ENCODE measurements at regions not wholly inside any gene's neighbourhood (a gene's known extent, or its start where the extent isn't known, plus 50 kb on each side); places are given as distances from the start of the nearest gene placed in this dataset.

DNA sequence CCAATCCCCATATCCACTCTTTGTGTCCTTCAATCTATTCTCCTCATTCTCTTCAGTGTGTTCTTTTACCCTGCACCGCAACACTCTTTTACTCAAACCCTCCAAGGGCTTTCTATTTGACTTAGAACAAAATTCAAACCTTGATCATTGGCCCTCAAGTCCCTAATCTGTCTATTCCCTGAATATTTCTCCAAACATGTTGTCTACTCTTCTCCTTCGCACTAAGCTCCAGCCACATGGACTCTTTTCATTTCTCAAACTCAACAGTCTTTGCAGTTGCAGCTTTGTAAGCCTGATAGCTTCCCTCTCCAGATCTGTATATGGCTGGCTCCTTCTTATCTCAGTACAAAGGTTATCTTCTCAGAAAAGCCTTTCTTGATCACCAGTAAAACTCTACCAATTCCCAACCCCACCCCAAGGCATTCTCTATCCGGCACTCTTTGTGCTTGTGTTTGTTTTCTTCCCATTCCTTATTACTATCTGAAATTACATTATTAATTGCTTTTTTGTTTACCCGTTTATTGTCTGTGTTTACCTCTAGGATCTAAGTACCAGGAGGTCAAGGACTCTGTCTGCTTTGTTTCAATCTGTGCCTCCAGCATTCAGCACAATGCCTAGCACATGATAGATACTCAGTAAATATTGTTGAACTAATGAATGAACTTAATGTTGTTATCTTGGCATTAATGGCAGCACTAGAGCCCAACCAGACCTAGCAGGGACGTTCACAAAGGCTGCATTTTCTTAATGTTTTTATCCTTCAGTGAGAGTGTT lies 147.4 kb downstream of the BBOX1 start:
- TF ChIP-seq SIN3A (IDR thresholded peaks at IDR 0.05; ENCODE audit: borderline replicate concordance, insufficient read depth, low read length): no peak
- TF ChIP-seq, protein P1, sequence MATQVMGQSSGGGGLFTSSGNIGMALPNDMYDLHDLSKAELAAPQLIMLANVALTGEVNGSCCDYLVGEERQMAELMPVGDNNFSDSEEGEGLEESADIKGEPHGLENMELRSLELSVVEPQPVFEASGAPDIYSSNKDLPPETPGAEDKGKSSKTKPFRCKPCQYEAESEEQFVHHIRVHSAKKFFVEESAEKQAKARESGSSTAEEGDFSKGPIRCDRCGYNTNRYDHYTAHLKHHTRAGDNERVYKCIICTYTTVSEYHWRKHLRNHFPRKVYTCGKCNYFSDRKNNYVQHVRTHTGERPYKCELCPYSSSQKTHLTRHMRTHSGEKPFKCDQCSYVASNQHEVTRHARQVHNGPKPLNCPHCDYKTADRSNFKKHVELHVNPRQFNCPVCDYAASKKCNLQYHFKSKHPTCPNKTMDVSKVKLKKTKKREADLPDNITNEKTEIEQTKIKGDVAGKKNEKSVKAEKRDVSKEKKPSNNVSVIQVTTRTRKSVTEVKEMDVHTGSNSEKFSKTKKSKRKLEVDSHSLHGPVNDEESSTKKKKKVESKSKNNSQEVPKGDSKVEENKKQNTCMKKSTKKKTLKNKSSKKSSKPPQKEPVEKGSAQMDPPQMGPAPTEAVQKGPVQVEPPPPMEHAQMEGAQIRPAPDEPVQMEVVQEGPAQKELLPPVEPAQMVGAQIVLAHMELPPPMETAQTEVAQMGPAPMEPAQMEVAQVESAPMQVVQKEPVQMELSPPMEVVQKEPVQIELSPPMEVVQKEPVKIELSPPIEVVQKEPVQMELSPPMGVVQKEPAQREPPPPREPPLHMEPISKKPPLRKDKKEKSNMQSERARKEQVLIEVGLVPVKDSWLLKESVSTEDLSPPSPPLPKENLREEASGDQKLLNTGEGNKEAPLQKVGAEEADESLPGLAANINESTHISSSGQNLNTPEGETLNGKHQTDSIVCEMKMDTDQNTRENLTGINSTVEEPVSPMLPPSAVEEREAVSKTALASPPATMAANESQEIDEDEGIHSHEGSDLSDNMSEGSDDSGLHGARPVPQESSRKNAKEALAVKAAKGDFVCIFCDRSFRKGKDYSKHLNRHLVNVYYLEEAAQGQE (IDR thresholded peaks at IDR 0.05; ENCODE audit: insufficient read depth in 1 of 2, low read depth in 2 of 2, low read length in 2 of 2): no peak
- no peak for TF ChIP-seq FOXP2 (optimal IDR thresholded peaks at IDR 0.05; ENCODE audit: borderline replicate concordance, extremely low read depth, extremely low read length, insufficient read depth)
- no peak for TF ChIP-seq POLR2AphosphoS5 (IDR thresholded peaks at IDR 0.05; ENCODE audit: low read depth, low read length)
- no peak for TF ChIP-seq TAF1 (IDR thresholded peaks at IDR 0.05; ENCODE audit: borderline replicate concordance, insufficient read depth, low read length)

DNA sequence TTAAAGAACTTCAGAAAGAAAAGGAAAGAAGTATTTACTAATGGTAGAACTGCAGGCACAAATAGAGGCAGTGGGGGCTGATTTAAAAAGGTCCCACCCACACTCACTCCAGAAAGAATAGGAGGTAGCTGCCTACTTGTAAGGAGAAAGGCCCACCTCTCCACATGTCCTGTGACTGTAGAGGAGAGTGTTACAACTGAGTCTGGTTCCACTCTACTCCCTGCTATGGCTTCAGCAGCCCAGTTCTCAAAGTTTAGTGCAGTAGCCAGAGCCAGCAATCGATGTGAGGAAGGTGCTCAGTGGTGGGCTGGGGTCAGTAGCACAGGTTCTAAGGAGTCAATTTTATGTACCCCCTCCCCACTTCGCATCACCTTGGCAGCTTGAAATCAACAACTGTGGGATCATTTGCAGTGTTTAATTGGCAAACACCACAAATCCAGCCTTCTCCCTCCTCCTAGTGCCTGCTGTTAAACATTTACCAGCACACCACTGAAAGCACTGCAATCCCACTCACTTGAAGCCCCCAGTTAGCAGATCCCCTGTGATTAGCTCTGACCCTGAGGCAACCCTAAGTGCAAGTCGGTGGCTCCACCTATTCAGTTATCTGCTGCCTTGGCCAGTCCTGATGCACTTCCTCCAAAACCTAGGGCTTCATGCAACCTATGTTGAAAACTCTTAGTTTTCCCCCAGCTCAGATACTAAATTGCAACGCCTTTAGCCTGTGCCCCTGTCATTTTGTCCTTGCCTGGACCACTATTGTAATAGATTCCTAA lies 146.6 kb downstream of the BBOX1 start:
- TF ChIP-seq SIN3A (IDR thresholded peaks at IDR 0.05; ENCODE audit: borderline replicate concordance, insufficient read depth, low read length): no peak
- no peak for TF ChIP-seq POLR2AphosphoS5 (IDR thresholded peaks at IDR 0.05; ENCODE audit: low read depth, low read length)
- TF ChIP-seq FOXP2 (optimal IDR thresholded peaks at IDR 0.05; ENCODE audit: borderline replicate concordance, extremely low read depth, extremely low read length, insufficient read depth): no peak
- TF ChIP-seq, protein P1 (IDR thresholded peaks at IDR 0.05; ENCODE audit: insufficient read depth in 1 of 2, low read depth in 2 of 2, low read length in 2 of 2): no peak
- no peak for TF ChIP-seq TAF1 (IDR thresholded peaks at IDR 0.05; ENCODE audit: borderline replicate concordance, insufficient read depth, low read length)

DNA sequence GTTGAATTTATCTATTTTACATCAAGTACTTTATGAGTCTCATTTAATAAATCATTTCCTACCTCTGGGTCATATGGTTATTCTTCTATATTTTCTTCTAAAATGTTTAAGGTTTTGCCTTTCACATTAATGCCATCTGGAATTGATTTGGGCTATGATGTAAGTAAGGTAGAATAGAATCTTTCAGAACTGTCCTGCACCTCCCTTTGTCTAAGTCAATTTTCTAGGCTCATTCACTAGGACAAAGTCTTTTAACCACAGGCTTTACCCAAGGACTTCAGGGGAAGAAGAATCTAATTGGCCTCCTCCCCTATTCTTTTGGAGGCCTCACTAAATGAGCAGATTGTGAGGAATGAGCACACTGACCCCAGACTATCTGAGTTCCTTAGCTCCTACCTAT lies 146.0 kb downstream of the BBOX1 start:
- no peak for TF ChIP-seq FOXP2 (optimal IDR thresholded peaks at IDR 0.05; ENCODE audit: borderline replicate concordance, extremely low read depth, extremely low read length, insufficient read depth)
- no peak for TF ChIP-seq TAF1 (IDR thresholded peaks at IDR 0.05; ENCODE audit: borderline replicate concordance, insufficient read depth, low read length)
- no peak for TF ChIP-seq POLR2AphosphoS5 (IDR thresholded peaks at IDR 0.05; ENCODE audit: low read depth, low read length)
- no peak for TF ChIP-seq SIN3A (IDR thresholded peaks at IDR 0.05; ENCODE audit: borderline replicate concordance, insufficient read depth, low read length)
- TF ChIP-seq, protein P1 (IDR thresholded peaks at IDR 0.05; ENCODE audit: insufficient read depth in 1 of 2, low read depth in 2 of 2, low read length in 2 of 2): no peak

DNA sequence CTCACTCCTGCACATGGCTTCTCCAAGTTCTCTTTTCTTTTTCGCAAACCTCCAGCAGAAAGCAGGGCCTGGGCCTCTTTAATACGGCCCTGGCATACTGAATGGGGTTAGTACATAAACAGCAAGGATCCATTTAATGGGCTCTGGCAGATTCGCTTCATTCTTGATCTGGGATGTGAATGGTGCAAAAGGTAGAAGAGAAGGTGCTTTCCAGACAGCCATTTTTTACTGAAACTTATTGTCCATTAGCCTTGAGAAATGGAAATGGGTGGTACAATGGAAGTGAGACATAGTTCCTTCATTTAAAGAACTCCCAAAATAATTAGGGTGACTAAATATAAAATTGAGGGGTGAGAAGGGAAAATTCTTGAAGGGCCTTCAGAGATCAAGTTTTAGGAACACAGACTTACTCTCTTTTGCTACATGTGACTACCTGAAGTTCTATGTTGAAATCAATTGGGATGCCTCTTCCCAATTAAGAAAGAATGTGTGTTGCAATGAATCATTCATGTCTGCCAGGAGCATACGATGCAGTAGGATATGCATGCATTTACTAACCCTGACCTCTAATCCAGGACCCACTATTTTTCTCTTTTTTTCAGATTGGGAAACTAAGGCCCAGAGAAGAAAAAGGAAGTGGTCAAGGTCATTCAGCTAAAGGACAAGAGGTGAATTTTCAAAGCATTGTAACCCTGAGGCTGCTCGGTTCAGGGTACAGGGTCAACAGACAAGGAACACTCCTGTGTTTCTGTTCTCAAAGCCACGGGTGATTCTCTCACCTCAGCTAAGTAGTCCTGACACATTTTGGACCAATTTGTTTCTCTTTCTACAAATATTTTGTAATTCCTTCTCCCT lies 144.1 kb downstream of the BBOX1 start:
- TF ChIP-seq POLR2AphosphoS5 (IDR thresholded peaks at IDR 0.05; ENCODE audit: low read depth, low read length): no peak
- TF ChIP-seq TAF1 (IDR thresholded peaks at IDR 0.05; ENCODE audit: borderline replicate concordance, insufficient read depth, low read length): no peak
- no peak for TF ChIP-seq SIN3A (IDR thresholded peaks at IDR 0.05; ENCODE audit: borderline replicate concordance, insufficient read depth, low read length)
- TF ChIP-seq, protein P1 (IDR thresholded peaks at IDR 0.05; ENCODE audit: insufficient read depth in 1 of 2, low read depth in 2 of 2, low read length in 2 of 2): no peak
- TF ChIP-seq FOXP2 (optimal IDR thresholded peaks at IDR 0.05; ENCODE audit: borderline replicate concordance, extremely low read depth, extremely low read length, insufficient read depth): no peak
